K562 (cell line): ENCODE measurements at regions not wholly inside any gene's neighbourhood (a gene's known extent, or its start where the extent isn't known, plus 50 kb on each side); places are given as distances from the start of the nearest gene placed in this dataset.

Experiments
- ATAC-seq: fragments of 200-7000 bp; cut with Tn5 transposase; 3 replicates; pipeline ENCODE4 v1.9.1; 2020; ENCODE audit warnings: moderate library complexity
- BruUV-seq: library from RNA; stranded (reverse); fragments of 400-500 nt; replicated peaks from 2 replicates; lab custom pipeline; 2021; lab: Mats Ljungman, UMichigan
- CTCF ChIA-PET: fragments of 300-600 bp; formaldehyde crosslinking; extraction: SDS; loops from one replicate; lab custom pipeline; 2021; ENCODE audit warnings: low intra/inter-chr PET ratio; lab: Yijun Ruan, JAX
- POLR2A ChIA-PET: fragments of 300-600, 350-650 bp; sonication (Branson Sonifier 250); formaldehyde crosslinking; extraction: SDS; loops from one replicate; lab custom pipeline; 2021; ENCODE audit warnings: antibody characterized with exemption, inconsistent platforms; lab: Yijun Ruan, JAX
- DNase-seq, 4 experiments: peaks; one replicate each; pipeline versions ENCODE4 v3.0.0 to v3.0.0-alpha.2; 2011 to 2018; ENCODE audit warnings: low spot score in 3 of 4, mixed read lengths in 3 of 4; ENCODE audit errors: extremely low read depth in 1 of 4
- FAIRE-seq: peaks from 2 replicates; lab custom pipeline; 2011; peaks lifted over from hg19 to GRCh38; lab: Jason Lieb, UNC
- H2AFZ ChIP-seq: 2 replicates; pipeline ENCODE4 v1.6.0; 2011; ENCODE audit warnings: low read depth, low read length, control low read depth, inconsistent platforms
- H3K27ac ChIP-seq: fragments of 200-600 bp; 3 replicates; pipeline ENCODE4 v1.8.0; 2011; ENCODE audit warnings: low read depth, mild to moderate bottlenecking, control low read depth, inconsistent platforms, low read length, moderate library complexity, mixed read lengths; ENCODE audit errors: extremely low read depth
- H3K27me3 ChIP-seq, 2 experiments: fragments of 300-600 bp in 1 of 2; 2 replicates in 1 of 2; 3 replicates in 1 of 2; pipeline versions ENCODE4 v1.6.0 to v1.8.0; 2011; ENCODE audit warnings: inconsistent platforms in 2 of 2, low read length in 2 of 2, mild to moderate bottlenecking in 1 of 2, mixed read lengths in 1 of 2, moderate library complexity in 1 of 2; ENCODE audit not compliant: control insufficient read depth in 2 of 2, insufficient read depth in 2 of 2
- H3K36me3 ChIP-seq: fragments of 300-600 bp; 3 replicates; pipeline ENCODE4 v1.8.0; 2011; ENCODE audit warnings: mild to moderate bottlenecking, low read length, inconsistent platforms; ENCODE audit not compliant: control insufficient read depth, insufficient read depth
- H3K4me1 ChIP-seq, 2 experiments: fragments of 200-600 bp in 1 of 2; replicated peaks in 1 of 2; 2 replicates in 1 of 2; 3 replicates in 1 of 2; pipeline versions ENCODE4 v1.5.1 to v1.8.0; 2011; ENCODE audit warnings: inconsistent platforms in 2 of 2, low read length in 2 of 2, mild to moderate bottlenecking in 1 of 2, mixed read lengths in 1 of 2, moderate library complexity in 1 of 2; ENCODE audit not compliant: control insufficient read depth in 2 of 2, insufficient read depth in 2 of 2
- H3K4me2 ChIP-seq: 2 replicates; pipeline ENCODE4 v1.6.1; 2011; ENCODE audit warnings: low read length, control low read depth, inconsistent platforms, mixed read lengths; ENCODE audit not compliant: insufficient read depth
- H3K4me3 ChIP-seq: fragments of 200-600 bp; sonication (generic), shearing (Covaris generic); 2 replicates; pipeline ENCODE4 v1.5.1; 2016; ENCODE audit warnings: control low read depth, inconsistent platforms
- H3K79me2 ChIP-seq: fragments of 200-600 bp; 3 replicates; pipeline ENCODE4 v1.8.0; 2011; ENCODE audit warnings: low read length, inconsistent platforms; ENCODE audit not compliant: control insufficient read depth, insufficient read depth
- H3K9ac ChIP-seq, 2 experiments: 2 replicates each; pipeline versions ENCODE4 v1.6.0 to v1.6.1; 2011; ENCODE audit warnings: low read depth in 2 of 2, low read length in 2 of 2, control low read depth in 1 of 2, inconsistent platforms in 1 of 2, mild to moderate bottlenecking in 1 of 2, mixed read lengths in 1 of 2; ENCODE audit not compliant: insufficient read depth in 1 of 2
- H3K9me1 ChIP-seq: one replicate; pipeline ENCODE4 v1.6.0; 2011; ENCODE audit warnings: inconsistent platforms, mild to moderate bottlenecking, low read length, moderate library complexity; ENCODE audit not compliant: control insufficient read depth, insufficient read depth
- H3K9me3 ChIP-seq: replicated peaks from 2 replicates; pipeline ENCODE4 v1.5.1; 2011; ENCODE audit warnings: low read depth, low read length, inconsistent platforms; ENCODE audit not compliant: control insufficient read depth, insufficient read depth
- H4K20me1 ChIP-seq: replicated peaks from 2 replicates; pipeline ENCODE4 v1.6.1; 2011; ENCODE audit warnings: low read length, inconsistent platforms, mixed read lengths; ENCODE audit not compliant: control insufficient read depth, insufficient read depth
- ARID4B ChIP-seq: sonication (generic); formaldehyde crosslinking; IDR thresholded peaks from 2 replicates; pipeline ENCODE4 v1.8.0; 2022; ENCODE audit warnings: mild to moderate bottlenecking, missing genetic modification reagents
- COPS2 ChIP-seq: fragments of 450-650 bp; conservative IDR thresholded peaks from 2 replicates; pipeline ENCODE4 v1.6.1; 2016; ENCODE audit warnings: mild to moderate bottlenecking, moderate library complexity
- L3MBTL2 ChIP-seq: fragments of 450-650 bp; IDR thresholded peaks from 2 replicates; pipeline ENCODE4 v1.6.1; 2016; ENCODE audit warnings: mild to moderate bottlenecking, moderate library complexity
- MAFF ChIP-seq: IDR thresholded peaks from 2 replicates; pipeline ENCODE4 v1.6.1; 2012; ENCODE audit warnings: low read length, improper control_type of control experiment
- NRF1 ChIP-seq, 2 experiments: fragments of 450-650 bp; IDR thresholded peaks in 1 of 2; conservative IDR thresholded peaks in 1 of 2; 2 replicates each; pipeline ENCODE4 v1.6.1; 2014; ENCODE audit warnings: mild to moderate bottlenecking in 2 of 2
- RFX7 ChIP-seq: fragments of 250-450 bp; sonication (Bioruptor Pico); IDR thresholded peaks from 2 replicates; pipeline ENCODE4 v1.5.1; 2021; ENCODE audit warnings: mild to moderate bottlenecking
- THRA ChIP-seq: fragments of 450-650 bp; IDR thresholded peaks from 2 replicates; pipeline ENCODE4 v1.6.1; 2017; ENCODE audit warnings: mild to moderate bottlenecking, moderate library complexity
- ZBTB49 ChIP-seq: sonication (generic); formaldehyde crosslinking; IDR thresholded peaks from 2 replicates; pipeline ENCODE4 v1.8.0; 2022; ENCODE audit warnings: missing genetic modification reagents, mild to moderate bottlenecking, borderline replicate concordance
- ZEB2 ChIP-seq: fragments of 450-650 bp; IDR thresholded peaks from 2 replicates; pipeline ENCODE4 v1.6.1; 2016
- ZFPM2 ChIP-seq: fragments of 250-450 bp; sonication (Bioruptor Pico); IDR thresholded peaks from 2 replicates; pipeline ENCODE4 v1.5.1; 2022; ENCODE audit warnings: mild to moderate bottlenecking
- ZNF146 ChIP-seq: IDR thresholded peaks from one replicate; pipeline ENCODE4 v1.6.1; 2018; ENCODE audit warnings: missing compliant biosample characterization; ENCODE audit not compliant: unreplicated experiment
- ZNF347 ChIP-seq: fragments of 450-650 bp; formaldehyde crosslinking; IDR thresholded peaks from 2 replicates; pipeline ENCODE4 v1.4.0; 2020; ENCODE audit warnings: low read depth, mild to moderate bottlenecking, moderate library complexity
- WGBS: fragments of 100-300 bp; shearing (Covaris generic); methylation state at CpG from one replicate; pipeline ENCODE4 v1.1.6; 2016; ENCODE audit warnings: low coverage, mixed read lengths; ENCODE audit not compliant: insufficient coverage; ENCODE audit errors: missing lambda C conversion rate; 5-methylcytosine and 5-hydroxymethylcytosine counted together
- in situ Hi-C: fragments of 300-500 bp; cut with MboI; formaldehyde crosslinking; loops from 4 replicates; pipeline ENCODE4 v1.15.0; 2018; ENCODE audit warnings: inconsistent platforms, mixed read lengths
- intact Hi-C: fragments of 100-400 bp; cut with micrococcal nuclease; formaldehyde crosslinking; loops from 2 replicates; pipeline ENCODE4 v1.14.2; 2022

- DNase-seq: no peak
- in situ Hi-C loops (no loop called here), intact Hi-C loops (no loop called here)
These were observed 117.4 kb upstream of the LIMCH1 start for GRCh38 chr4:41420541-41420940.

More at GRCh38 chr4:41420541-41420940, 117.4 kb upstream of the LIMCH1 start:
- peaks cover 0 to 5% of the 10 kb centered on the region in 2 experiments; a peak in 1 of 5 replicates for H3K27me3 ChIP-seq
- no TSS peak for BruUV-seq
- no peaks in the 10 kb centered on the region for H4K20me1 ChIP-seq
- TF ChIP-seq COPS2 (no peak), ZNF347 (CRISPR knock-in tag) (no peak), NRF1 (conservative IDR thresholded peaks at IDR 0.05 in 1 of 2, IDR thresholded peaks at IDR 0.05 in 1 of 2) (no peak), ZEB2 (no peak), L3MBTL2 (no peak), THRA (no peak), MAFF (no peak), ZFPM2 (CRISPR knock-in tag) (no peak), ZNF146 (CRISPR knock-in tag) (no peak), RFX7 (CRISPR knock-in tag) (no peak), ZBTB49 (CRISPR knock-in tag) (no peak), ARID4B (CRISPR knock-in tag) (no peak)
- no peak overlapping the region for H3K9ac ChIP-seq
- ATAC-seq (no peak), FAIRE-seq (no peak)
- WGBS: 0% methylated on average over 6 of the region's 6 CpGs
- no peak overlapping the region for H3K27ac ChIP-seq
- CTCF ChIA-PET: no interaction called here
- H3K9me3 ChIP-seq: no peaks in the 10 kb centered on the region
- POLR2A ChIA-PET: no interaction called here
- H3K36me3 ChIP-seq: no peaks in the 10 kb centered on the region
- H3K79me2 ChIP-seq: no peaks in the 10 kb centered on the region
- H2AFZ ChIP-seq: no peak overlapping the region
- no peak overlapping the region for H3K4me2 ChIP-seq
- no peaks in the 10 kb centered on the region for H3K4me1 ChIP-seq
- H3K4me3 ChIP-seq: no peak overlapping the region
- H3K9me1 ChIP-seq: no peaks in the 10 kb centered on the region
